Loucy (cell line): ENCODE measurements at regions not wholly inside any gene's neighbourhood (a gene's known extent, or its start where the extent isn't known, plus 50 kb on each side); places are given as distances from the start of the nearest gene placed in this dataset.

Experiments
- H2AFZ ChIP-seq: fragments of 200-600 bp; sonication (generic); 2 replicates; pipeline ENCODE4 v1.6.0; 2016; ENCODE audit warnings: antibody characterized with exemption, mild to moderate bottlenecking, low read length, moderate library complexity
- H3F3A ChIP-seq: fragments of 200-600 bp; 2 replicates; pipeline ENCODE4 v1.6.0; 2016; ENCODE audit warnings: antibody characterized with exemption, low read depth, mild to moderate bottlenecking
- H3K27me3 ChIP-seq: fragments of 200-600 bp; sonication (generic); 2 replicates; pipeline ENCODE4 v1.6.1; 2014; ENCODE audit warnings: low read length, mild to moderate bottlenecking; ENCODE audit not compliant: insufficient read depth, poor library complexity, severe bottlenecking
- H3K36me3 ChIP-seq: fragments of 200-600 bp; sonication (generic); 2 replicates; pipeline ENCODE4 v1.6.1; 2016; ENCODE audit warnings: low read length; ENCODE audit not compliant: insufficient read depth
- H3K4me1 ChIP-seq: fragments of 200-600 bp; sonication (generic); 2 replicates; pipeline ENCODE4 v1.5.1; 2014; ENCODE audit warnings: low read length, mild to moderate bottlenecking; ENCODE audit not compliant: insufficient read depth, poor library complexity, severe bottlenecking
- H3K4me2 ChIP-seq: fragments of 200-600 bp; sonication (generic); 2 replicates; pipeline ENCODE4 v1.6.0; 2014; ENCODE audit warnings: antibody characterized with exemption, low read length, low read depth, mild to moderate bottlenecking; ENCODE audit not compliant: poor library complexity, severe bottlenecking
- H3K4me3 ChIP-seq: fragments of 200-600 bp; sonication (generic); 2 replicates; pipeline ENCODE4 v1.5.1; 2014; ENCODE audit warnings: low read length, mild to moderate bottlenecking, mixed read lengths; ENCODE audit not compliant: poor library complexity, severe bottlenecking
- H3K79me2 ChIP-seq: fragments of 200-600 bp; sonication (generic); 2 replicates; pipeline ENCODE4 v1.6.1; 2014; ENCODE audit warnings: low read length; ENCODE audit not compliant: insufficient read depth
- H3K9ac ChIP-seq: fragments of 200-600 bp; sonication (generic); 2 replicates; pipeline ENCODE4 v1.6.0; 2014; ENCODE audit warnings: mild to moderate bottlenecking, low read depth, low read length, moderate library complexity; ENCODE audit not compliant: poor library complexity, severe bottlenecking
- H3K9me2 ChIP-seq: fragments of 200-600 bp; sonication (generic); replicated peaks from 2 replicates; pipeline ENCODE4 v1.6.1; 2016; ENCODE audit warnings: low read depth, low read length, mixed read lengths
- H3K9me3 ChIP-seq: fragments of 200-600 bp; sonication (generic); 2 replicates; pipeline ENCODE4 v1.6.1; 2014; ENCODE audit warnings: mild to moderate bottlenecking, antibody characterized with exemption, low read length, low read depth; ENCODE audit not compliant: insufficient read depth
- H4K20me1 ChIP-seq: fragments of 200-600 bp; sonication (generic); 2 replicates; pipeline ENCODE4 v1.6.0; 2014; ENCODE audit warnings: antibody characterized with exemption, low read length, mild to moderate bottlenecking; ENCODE audit not compliant: insufficient read depth, poor library complexity, severe bottlenecking
- EZH2phosphoT487 ChIP-seq: fragments of 200-600 bp; IDR thresholded peaks from 2 replicates; pipeline ENCODE4 v1.6.1; 2018; ENCODE audit warnings: antibody characterized with exemption, mild to moderate bottlenecking, moderate library complexity, borderline replicate concordance
- TF ChIP-seq, protein P1 (sequence below): fragments of 200-600 bp; sonication (generic); conservative IDR thresholded peaks from 2 replicates; pipeline ENCODE4 v1.5.1; 2014; ENCODE audit warnings: mild to moderate bottlenecking, antibody characterized with exemption, low read length

- H3K4me3 ChIP-seq = no peak overlapping the region
- no peaks in the 10 kb centered on the region for H3K9me2 ChIP-seq
- TF ChIP-seq, protein P1, sequence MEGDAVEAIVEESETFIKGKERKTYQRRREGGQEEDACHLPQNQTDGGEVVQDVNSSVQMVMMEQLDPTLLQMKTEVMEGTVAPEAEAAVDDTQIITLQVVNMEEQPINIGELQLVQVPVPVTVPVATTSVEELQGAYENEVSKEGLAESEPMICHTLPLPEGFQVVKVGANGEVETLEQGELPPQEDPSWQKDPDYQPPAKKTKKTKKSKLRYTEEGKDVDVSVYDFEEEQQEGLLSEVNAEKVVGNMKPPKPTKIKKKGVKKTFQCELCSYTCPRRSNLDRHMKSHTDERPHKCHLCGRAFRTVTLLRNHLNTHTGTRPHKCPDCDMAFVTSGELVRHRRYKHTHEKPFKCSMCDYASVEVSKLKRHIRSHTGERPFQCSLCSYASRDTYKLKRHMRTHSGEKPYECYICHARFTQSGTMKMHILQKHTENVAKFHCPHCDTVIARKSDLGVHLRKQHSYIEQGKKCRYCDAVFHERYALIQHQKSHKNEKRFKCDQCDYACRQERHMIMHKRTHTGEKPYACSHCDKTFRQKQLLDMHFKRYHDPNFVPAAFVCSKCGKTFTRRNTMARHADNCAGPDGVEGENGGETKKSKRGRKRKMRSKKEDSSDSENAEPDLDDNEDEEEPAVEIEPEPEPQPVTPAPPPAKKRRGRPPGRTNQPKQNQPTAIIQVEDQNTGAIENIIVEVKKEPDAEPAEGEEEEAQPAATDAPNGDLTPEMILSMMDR = no peak
- no peak for TF ChIP-seq EZH2phosphoT487
- H3K9me3 ChIP-seq = no peaks in the 10 kb centered on the region
- H3K79me2 ChIP-seq = no peaks in the 10 kb centered on the region
- H3K36me3 ChIP-seq = no peaks in the 10 kb centered on the region
- no peaks in the 10 kb centered on the region for H4K20me1 ChIP-seq
- no peak overlapping the region for H3K9ac ChIP-seq
- H3K27me3 ChIP-seq = no peaks in the 10 kb centered on the region
- H2AFZ ChIP-seq = no peak overlapping the region
- H3K4me2 ChIP-seq = no peak overlapping the region
- H3F3A ChIP-seq = no peaks in the 10 kb centered on the region
- no peaks in the 10 kb centered on the region for H3K4me1 ChIP-seq
Observed at GRCh38 chr10:8489232-8489631, 434.7 kb downstream of the GATA3 start.

DNA sequence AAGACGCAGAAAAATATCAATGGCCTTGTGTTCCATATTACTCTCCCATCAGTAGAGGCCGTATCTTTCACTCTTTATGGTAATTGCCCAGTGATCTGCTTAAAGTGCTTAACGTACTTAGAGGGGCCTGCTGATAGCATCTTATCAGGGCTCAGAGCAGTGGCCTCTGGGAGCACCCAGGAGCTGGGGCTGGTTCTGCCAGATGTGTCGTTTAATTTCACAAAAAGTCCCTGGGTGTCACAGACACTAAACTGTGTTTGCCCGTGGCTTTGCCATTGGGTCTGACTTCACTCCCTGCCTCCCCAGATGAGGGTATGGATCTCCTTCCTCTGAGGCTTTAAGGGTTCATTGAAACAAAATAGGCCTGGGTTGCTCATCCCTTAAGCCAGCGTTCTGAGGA is 435.3 kb downstream of the GATA3 start:
- Histone ChIP-seq H3K9me3 (no peaks in the 10 kb centered on the region), H2AFZ (no peak overlapping the region), H3K79me2 (no peaks in the 10 kb centered on the region), H3K4me1 (no peaks in the 10 kb centered on the region), H4K20me1 (no peaks in the 10 kb centered on the region), H3F3A (no peaks in the 10 kb centered on the region), H3K4me3 (no peak overlapping the region), H3K27me3 (no peaks in the 10 kb centered on the region), H3K9ac (no peak overlapping the region), H3K36me3 (no peaks in the 10 kb centered on the region), H3K4me2 (no peak overlapping the region), H3K9me2 (no peaks in the 10 kb centered on the region)
- TF ChIP-seq, protein P1 = no peak
- TF ChIP-seq EZH2phosphoT487 = no peak

GRCh38 chr10:8498290-8498689 is 443.8 kb downstream of the GATA3 start:
- no peaks in the 10 kb centered on the region for H3K36me3 ChIP-seq
- H3K4me2 ChIP-seq = no peak overlapping the region
- TF ChIP-seq EZH2phosphoT487 = no peak
- TF ChIP-seq, protein P1 = no peak
- no peak overlapping the region for H2AFZ ChIP-seq
- H4K20me1 ChIP-seq = no peaks in the 10 kb centered on the region
- no peaks in the 10 kb centered on the region for H3K4me1 ChIP-seq
- no peaks in the 10 kb centered on the region for H3K9me2 ChIP-seq
- no peaks in the 10 kb centered on the region for H3K27me3 ChIP-seq
- H3F3A ChIP-seq = no peaks in the 10 kb centered on the region
- no peak overlapping the region for H3K9ac ChIP-seq
- H3K4me3 ChIP-seq = no peak overlapping the region
- no peaks in the 10 kb centered on the region for H3K79me2 ChIP-seq
- H3K9me3 ChIP-seq = no peaks in the 10 kb centered on the region
